Upper lobe of right lung (tissue), 1 donor: ENCODE measurements at regions not wholly inside any gene's neighbourhood (a gene's known extent, or its start where the extent isn't known, plus 50 kb on each side); places are given as distances from the start of the nearest gene placed in this dataset.

Experiments used
- ATAC-seq: fragments of 200-7000 bp; cut with Tn5 transposase; one replicate; pipeline ENCODE4 v1.9.1; 2020; ENCODE audit warnings: mild to moderate bottlenecking, moderate library complexity
- DNase-seq: peaks from one replicate; pipeline ENCODE4 v3.0.0-alpha.2; 2020
- H3K27ac ChIP-seq: fragments of 200-600 bp; one replicate; pipeline ENCODE4 v1.8.0; 2022
- H3K27me3 ChIP-seq: fragments of 200-600 bp; one replicate; pipeline ENCODE4 v1.8.0; 2022; ENCODE audit warnings: mild to moderate bottlenecking
- H3K36me3 ChIP-seq: fragments of 200-600 bp; one replicate; pipeline ENCODE4 v1.8.0; 2022
- H3K4me1 ChIP-seq: fragments of 200-600 bp; one replicate; pipeline ENCODE4 v1.8.0; 2022
- H3K4me3 ChIP-seq: fragments of 200-600 bp; one replicate; pipeline ENCODE4 v1.8.0; 2022; ENCODE audit warnings: mild to moderate bottlenecking
- H3K9me3 ChIP-seq: fragments of 200-600 bp; one replicate; pipeline ENCODE4 v1.8.0; 2022
- CTCF ChIP-seq: fragments of 200-600 bp; IDR thresholded peaks from one replicate; pipeline ENCODE4 v1.8.0; 2022; ENCODE audit warnings: antibody characterized with exemption
- intact Hi-C: fragments of 100-400 bp; cut with DNase I; formaldehyde crosslinking; loops from one replicate; pipeline ENCODE4 v1.11.0; 2022
- donor health status: DM: no; HTN: yes; CAD: no; lungs with severe emphysema.

GRCh38 chr16:6926762-6927161 lies 405.9 kb upstream of the RBFOX1 start:
- Histone ChIP-seq H3K9me3 (no peaks in the 10 kb centered on the region), H3K4me1 (no peaks in the 10 kb centered on the region), H3K27me3 (no peaks in the 10 kb centered on the region), H3K36me3 (no peaks in the 10 kb centered on the region), H3K27ac (no peak overlapping the region), H3K4me3 (no peak overlapping the region)
- intact Hi-C loops, result no loop called here
- no peak for DNase-seq
- ATAC-seq, result no peak
- TF ChIP-seq CTCF, result no peak

GRCh38 chr16:6926341-6926740 lies 406.3 kb upstream of the RBFOX1 start:
- Histone ChIP-seq H3K4me3 (no peak overlapping the region), H3K9me3 (no peaks in the 10 kb centered on the region), H3K27me3 (no peaks in the 10 kb centered on the region), H3K36me3 (no peaks in the 10 kb centered on the region), H3K27ac (no peak overlapping the region), H3K4me1 (no peaks in the 10 kb centered on the region)
- intact Hi-C loops, result no loop called here
- TF ChIP-seq CTCF, result no peak
- ATAC-seq (no peak), DNase-seq (no peak)

- ATAC-seq (no peak), DNase-seq (no peak)
- no peak for TF ChIP-seq CTCF
- Histone ChIP-seq H3K27me3 (no peaks in the 10 kb centered on the region), H3K4me1 (no peaks in the 10 kb centered on the region), H3K36me3 (no peaks in the 10 kb centered on the region), H3K27ac (no peak overlapping the region), H3K4me3 (no peak overlapping the region), H3K9me3 (no peaks in the 10 kb centered on the region)
- intact Hi-C loops, result no loop called here
Observed at GRCh38 chr16:6918646-6919045, 414.0 kb upstream of the RBFOX1 start.

- TF ChIP-seq CTCF, result no peak
- intact Hi-C loops, result no loop called here
- no peaks in the 10 kb centered on the region for H3K9me3 ChIP-seq
Observed at GRCh38 chr16:6916946-6917345, 415.7 kb upstream of the RBFOX1 start.

GRCh38 chr16:6913566-6913965 lies 419.1 kb upstream of the RBFOX1 start:
- Histone ChIP-seq H3K4me3 (no peak overlapping the region), H3K27me3 (no peaks in the 10 kb centered on the region), H3K27ac (no peak overlapping the region), H3K36me3 (no peaks in the 10 kb centered on the region), H3K9me3 (no peaks in the 10 kb centered on the region), H3K4me1 (no peaks in the 10 kb centered on the region)
- no peak for TF ChIP-seq CTCF
- DNase-seq, result no peak
- intact Hi-C loops, result no loop called here
- ATAC-seq, result no peak

More at GRCh38 chr16:6916946-6917345, 415.7 kb upstream of the RBFOX1 start:
- H3K36me3 ChIP-seq, result no peaks in the 10 kb centered on the region
- H3K27me3 ChIP-seq, result no peaks in the 10 kb centered on the region
- no peaks in the 10 kb centered on the region for H3K4me1 ChIP-seq
- DNase-seq (no peak), ATAC-seq (no peak)
- no peak overlapping the region for H3K4me3 ChIP-seq
- H3K27ac ChIP-seq, result no peak overlapping the region

GRCh38 chr16:6910301-6910700 lies 422.3 kb upstream of the RBFOX1 start:
- intact Hi-C loops, result no loop called here
- no peaks in the 10 kb centered on the region for H3K4me1 ChIP-seq
- DNase-seq, result no peak
- H3K9me3 ChIP-seq, result no peaks in the 10 kb centered on the region
- H3K36me3 ChIP-seq, result no peaks in the 10 kb centered on the region
- TF ChIP-seq CTCF, result no peak
- H3K27ac ChIP-seq, result no peak overlapping the region
- no peak overlapping the region for H3K4me3 ChIP-seq
- no peak for ATAC-seq
- H3K27me3 ChIP-seq, result no peaks in the 10 kb centered on the region
